T-cell (primary cell): ENCODE measurements at regions not wholly inside any gene's neighbourhood (a gene's known extent, or its start where the extent isn't known, plus 50 kb on each side); places are given as distances from the start of the nearest gene placed in this dataset.

Experiments
- ATAC-seq, 4 experiments: fragments of 200-7000 bp in 3 of 4; fragments of 150-1000 bp in 1 of 4; cut with Tn5 transposase; replicated peaks in 1 of 4; 1 replicate in 3 of 4; 2 replicates in 1 of 4; pipeline ENCODE4 v1.10.0; 2021; ENCODE audit warnings: moderate library complexity in 3 of 4, mild to moderate bottlenecking in 2 of 4, moderate number of reproducible peaks in 1 of 4
- CTCF ChIA-PET, 2 donors: fragments of 300-600 bp; sonication (Branson Sonifier 250); formaldehyde crosslinking; loops; one replicate each; lab custom pipeline; 2022; ENCODE audit warnings: antibody characterized with exemption in 2 of 2; lab: Charles Lee
- POLR2A ChIA-PET, 2 donors: fragments of 300-600 bp; sonication (Branson Sonifier 250); formaldehyde crosslinking; loops; one replicate each; lab custom pipeline; 2022; ENCODE audit warnings: antibody characterized with exemption in 2 of 2; lab: Charles Lee
- DNase-seq, 35 experiments: peaks; one replicate each; pipeline versions ENCODE4 v3.0.0 to v3.0.0-alpha.2; 2013 to 2023
- H3K27ac ChIP-seq: one replicate; pipeline ENCODE4 v1.5.1; 2013; ENCODE audit warnings: low read length
- H3K27me3 ChIP-seq, 2 experiments: replicated peaks in 1 of 2; 1 replicate in 1 of 2; 2 replicates in 1 of 2; pipeline versions ENCODE4 v1.6.1 to v1.7.0; 2013; ENCODE audit warnings: low read length in 1 of 2, mixed read lengths in 1 of 2; ENCODE audit not compliant: control insufficient read depth in 2 of 2, insufficient read depth in 2 of 2; ENCODE audit errors: extremely low read depth in 1 of 2
- H3K36me3 ChIP-seq, 2 donors: 1 replicate in 1 of 2; 2 replicates in 1 of 2; pipeline versions ENCODE4 v1.6.1 to v1.7.0; 2013; ENCODE audit warnings: low read length in 1 of 2; ENCODE audit not compliant: control insufficient read depth in 2 of 2, insufficient read depth in 1 of 2; ENCODE audit errors: extremely low read depth in 1 of 2
- H3K4me1 ChIP-seq, 2 experiments: 1 replicate in 1 of 2; 2 replicates in 1 of 2; pipeline versions ENCODE4 v1.6.1 to v1.7.0; 2013; ENCODE audit warnings: low read length in 2 of 2, mixed read lengths in 1 of 2; ENCODE audit not compliant: insufficient read depth in 2 of 2, control insufficient read depth in 1 of 2; ENCODE audit errors: extremely low read depth in 1 of 2
- H3K4me3 ChIP-seq, 2 donors: 1 replicate in 1 of 2; 2 replicates in 1 of 2; pipeline versions ENCODE4 v1.5.1 to v1.7.0; 2013; ENCODE audit warnings: mild to moderate bottlenecking in 2 of 2, low read length in 1 of 2, moderate library complexity in 1 of 2; ENCODE audit not compliant: control insufficient read depth in 1 of 2; ENCODE audit errors: extremely low read depth in 1 of 2
- H3K9me3 ChIP-seq: 2 replicates; pipeline ENCODE4 v1.7.0; 2013
- H3K27ac Mint-ChIP-seq, 2 donors: one replicate each; pipeline ENCODE4 v1.8.0; 2020 to 2021; ENCODE audit warnings: mild to moderate bottlenecking in 2 of 2, mixed read lengths in 2 of 2
- H3K27me3 Mint-ChIP-seq, 2 donors: one replicate each; pipeline ENCODE4 v1.8.0; 2021 to 2022; ENCODE audit warnings: mixed read lengths in 2 of 2
- H3K36me3 Mint-ChIP-seq: one replicate; pipeline ENCODE4 v1.8.0; 2021; ENCODE audit warnings: mixed read lengths
- H3K4me1 Mint-ChIP-seq, 3 donors: one replicate each; pipeline ENCODE4 v1.8.0; 2020 to 2022; ENCODE audit warnings: mixed read lengths in 3 of 3, mild to moderate bottlenecking in 1 of 3
- H3K4me3 Mint-ChIP-seq, 3 donors: one replicate each; pipeline ENCODE4 v1.8.0; 2020 to 2022; ENCODE audit warnings: mild to moderate bottlenecking in 3 of 3, mixed read lengths in 3 of 3, moderate library complexity in 3 of 3
- H3K9me3 Mint-ChIP-seq, 3 donors: one replicate each; pipeline ENCODE4 v1.8.0; 2020 to 2022; ENCODE audit warnings: mixed read lengths in 3 of 3
- WGBS: methylation state at CpG from one replicate; pipeline ENCODE4 v1.1.5; 2013; ENCODE audit warnings: missing lambda C conversion rate; ENCODE audit not compliant: insufficient coverage; 5-methylcytosine and 5-hydroxymethylcytosine counted together

- Histone ChIP-seq H3K27me3 (no peaks in the 10 kb centered on the region), H3K36me3 (no peaks in the 10 kb centered on the region), H3K4me3 (no peak overlapping the region), H3K27ac (no peak overlapping the region), H3K9me3 (no peaks in the 10 kb centered on the region), H3K4me1 (no peaks in the 10 kb centered on the region)
- WGBS: no CpG with 5 or more reads among the region's 2 CpGs
- peaks cover 0 to 4% (median 0%) of the 10 kb centered on the region in 3 donors for H3K9me3 Mint-ChIP-seq
- H3K36me3 Mint-ChIP-seq: no peaks in the 10 kb centered on the region
- no peak overlapping the region for H3K4me3 Mint-ChIP-seq
- H3K27ac Mint-ChIP-seq: no peak overlapping the region
- ChIA-PET POLR2A (no interaction called here), CTCF (no interaction called here)
- H3K4me1 Mint-ChIP-seq: peaks cover 0 to 12% (median 3%) of the 10 kb centered on the region in 3 donors
- peaks cover 15 to 21% of the 10 kb centered on the region in 2 donors for H3K27me3 Mint-ChIP-seq
- no peak for DNase-seq
- no peak for ATAC-seq
These were observed 482.6 kb upstream of the PIK3R1 start for GRCh38 chr5:67732921-67733320.

- POLR2A ChIA-PET: no interaction called here
- Histone ChIP-seq H3K36me3 (no peaks in the 10 kb centered on the region), H3K4me1 (no peaks in the 10 kb centered on the region), H3K27me3 (no peaks in the 10 kb centered on the region), H3K4me3 (no peak overlapping the region), H3K9me3 (no peaks in the 10 kb centered on the region), H3K27ac (no peak overlapping the region)
- Mint-ChIP-seq H3K27me3 (peaks cover 15 to 22% of the 10 kb centered on the region in 2 donors), H3K4me1 (peaks cover 0 to 12% (median 3%) of the 10 kb centered on the region in 3 donors), H3K36me3 (no peaks in the 10 kb centered on the region), H3K4me3 (no peak overlapping the region), H3K27ac (no peak overlapping the region), H3K9me3 (peaks cover 0 to 4% (median 0%) of the 10 kb centered on the region in 3 donors)
- DNase-seq (no peak), ATAC-seq (no peak)
- CTCF ChIA-PET: no interaction called here
These were observed 483.1 kb upstream of the PIK3R1 start for GRCh38 chr5:67732471-67732870.

- H3K4me3 ChIP-seq: no peak overlapping the region
- no peaks in the 10 kb centered on the region for H3K36me3 Mint-ChIP-seq
- peaks cover 0 to 4% (median 0%) of the 10 kb centered on the region in 3 donors for H3K9me3 Mint-ChIP-seq
- ATAC-seq (no peak), DNase-seq (no peak)
- H3K27me3 ChIP-seq: no peaks in the 10 kb centered on the region
- peaks cover 0 to 12% (median 3%) of the 10 kb centered on the region in 3 donors for H3K4me1 Mint-ChIP-seq
- POLR2A ChIA-PET: no interaction called here
- no peaks in the 10 kb centered on the region for H3K36me3 ChIP-seq
- CTCF ChIA-PET: no interaction called here
- H3K27ac Mint-ChIP-seq: no peak overlapping the region
- H3K27ac ChIP-seq: no peak overlapping the region
- no peaks in the 10 kb centered on the region for H3K4me1 ChIP-seq
- WGBS: 83% methylated on average over 1 of the region's 2 CpGs
- peaks cover 15 to 22% of the 10 kb centered on the region in 2 donors for H3K27me3 Mint-ChIP-seq
- no peaks in the 10 kb centered on the region for H3K9me3 ChIP-seq
- no peak overlapping the region for H3K4me3 Mint-ChIP-seq
These were observed 483.7 kb upstream of the PIK3R1 start for GRCh38 chr5:67731886-67732285.

GRCh38 chr5:67730917-67731474 is 484.6 kb upstream of the PIK3R1 start:
- ChIA-PET POLR2A (no interaction called here), CTCF (no interaction called here)

GRCh38 chr5:67728326-67728890 is 487.1 kb upstream of the PIK3R1 start:
- H3K4me3 Mint-ChIP-seq: no peak overlapping the region
- ATAC-seq (no peak), DNase-seq (no peak)
- H3K4me1 Mint-ChIP-seq: no peaks in the 10 kb centered on the region
- WGBS: 100% methylated on average over 2 of the region's 3 CpGs
- Histone ChIP-seq H3K4me3 (no peak overlapping the region), H3K36me3 (no peaks in the 10 kb centered on the region), H3K27ac (no peak overlapping the region), H3K4me1 (no peaks in the 10 kb centered on the region), H3K9me3 (no peaks in the 10 kb centered on the region), H3K27me3 (no peaks in the 10 kb centered on the region)
- no peak overlapping the region for H3K27ac Mint-ChIP-seq
- H3K27me3 Mint-ChIP-seq: peaks cover 11 to 15% of the 10 kb centered on the region in 2 donors
- ChIA-PET POLR2A (no interaction called here), CTCF (no interaction called here)
- H3K9me3 Mint-ChIP-seq: no peaks in the 10 kb centered on the region
- no peaks in the 10 kb centered on the region for H3K36me3 Mint-ChIP-seq

More at GRCh38 chr5:67730917-67731474, 484.6 kb upstream of the PIK3R1 start:
- no peak overlapping the region for H3K4me3 Mint-ChIP-seq
- no peaks in the 10 kb centered on the region for H3K36me3 Mint-ChIP-seq
- H3K4me3 ChIP-seq: no peak overlapping the region
- no peaks in the 10 kb centered on the region for H3K36me3 ChIP-seq
- WGBS: 100% methylated on average over 1 of the region's 1 CpG
- H3K9me3 Mint-ChIP-seq: no peaks in the 10 kb centered on the region
- no peak for DNase-seq
- ATAC-seq: no peak
- no peaks in the 10 kb centered on the region for H3K27me3 ChIP-seq
- H3K27ac ChIP-seq: no peak overlapping the region
- H3K4me1 Mint-ChIP-seq: peaks cover 0 to 12% (median 3%) of the 10 kb centered on the region in 3 donors
- no peaks in the 10 kb centered on the region for H3K9me3 ChIP-seq
- H3K4me1 ChIP-seq: no peaks in the 10 kb centered on the region
- H3K27ac Mint-ChIP-seq: no peak overlapping the region
- H3K27me3 Mint-ChIP-seq: peaks cover 15 to 22% of the 10 kb centered on the region in 2 donors

- no peak for ATAC-seq
- Histone ChIP-seq H3K27ac (no peak overlapping the region), H3K4me1 (no peaks in the 10 kb centered on the region), H3K9me3 (no peaks in the 10 kb centered on the region), H3K36me3 (no peaks in the 10 kb centered on the region), H3K27me3 (no peaks in the 10 kb centered on the region), H3K4me3 (no peak overlapping the region)
- no peak for DNase-seq
- POLR2A ChIA-PET: no interaction called here
- Mint-ChIP-seq H3K27me3 (peaks cover 3 to 8% of the 10 kb centered on the region in 2 donors), H3K9me3 (no peaks in the 10 kb centered on the region), H3K36me3 (no peaks in the 10 kb centered on the region), H3K27ac (no peak overlapping the region), H3K4me3 (no peak overlapping the region), H3K4me1 (no peaks in the 10 kb centered on the region)
- CTCF ChIA-PET: no interaction called here
- WGBS: no CpG with 5 or more reads among the region's 1 CpG
These were observed 490.0 kb upstream of the PIK3R1 start for GRCh38 chr5:67725604-67726003.
